ENCODE measurements at regions not wholly inside any gene's neighbourhood (a gene's known extent, or its start where the extent isn't known, plus 50 kb on each side); places are given as distances from the start of the nearest gene placed in this dataset.
"Not testable (repeated sequence)": the region's sequence is repeated elsewhere in the genome, so short reads cannot be mapped to it uniquely, and the experiment has no call there.

DNA sequence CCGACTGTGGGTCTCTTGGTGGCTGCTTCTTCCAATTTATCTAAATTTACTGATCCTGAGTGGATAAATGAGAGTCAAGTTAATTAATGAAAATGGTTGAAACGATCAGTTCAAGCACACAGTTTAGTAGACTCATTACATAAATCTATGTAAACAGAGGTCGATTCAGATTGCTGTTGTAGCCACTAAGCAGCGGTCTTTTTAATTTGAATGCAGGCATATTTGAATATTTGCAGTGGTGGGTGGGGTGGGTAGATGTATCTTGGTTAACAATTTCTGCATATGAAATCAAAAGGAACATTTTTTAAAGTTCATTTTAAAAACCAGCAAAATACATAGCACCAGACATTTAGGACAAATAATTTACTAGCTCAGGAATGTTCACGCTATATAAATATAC is 325.9 kb downstream of the KLF12 start:
- Histone ChIP-seq H3K4me3 (ENCODE audit: low read depth, low read length) (no peak overlapping the region), H3K27ac (ENCODE audit: extremely low read depth, low read depth, low read length) (no peak overlapping the region), H3K36me3 (ENCODE audit: control insufficient read depth in 2 of 2, insufficient read depth in 1 of 2, low read length in 2 of 2) (peaks cover 0 to 3% of the 10 kb centered on the region in 2 experiments; a peak in 1 of 3 replicates), H3K4me1 (ENCODE audit: control insufficient read depth, insufficient read depth, low read length) (no peaks in the 10 kb centered on the region), H3K9me3 (ENCODE audit: control insufficient read depth, insufficient read depth, low read depth, low read length) (no peaks in the 10 kb centered on the region)
- ChIA-PET POLR2A (no interaction called here), CTCF (no interaction called here)
- TF ChIP-seq SALL2 (tag by site-specific recombination; IDR thresholded peaks at IDR 0.05; ENCODE audit: borderline replicate concordance) (no peak), ZFP69B (tag by site-specific recombination; IDR thresholded peaks at IDR 0.05) (no peak)

DNA sequence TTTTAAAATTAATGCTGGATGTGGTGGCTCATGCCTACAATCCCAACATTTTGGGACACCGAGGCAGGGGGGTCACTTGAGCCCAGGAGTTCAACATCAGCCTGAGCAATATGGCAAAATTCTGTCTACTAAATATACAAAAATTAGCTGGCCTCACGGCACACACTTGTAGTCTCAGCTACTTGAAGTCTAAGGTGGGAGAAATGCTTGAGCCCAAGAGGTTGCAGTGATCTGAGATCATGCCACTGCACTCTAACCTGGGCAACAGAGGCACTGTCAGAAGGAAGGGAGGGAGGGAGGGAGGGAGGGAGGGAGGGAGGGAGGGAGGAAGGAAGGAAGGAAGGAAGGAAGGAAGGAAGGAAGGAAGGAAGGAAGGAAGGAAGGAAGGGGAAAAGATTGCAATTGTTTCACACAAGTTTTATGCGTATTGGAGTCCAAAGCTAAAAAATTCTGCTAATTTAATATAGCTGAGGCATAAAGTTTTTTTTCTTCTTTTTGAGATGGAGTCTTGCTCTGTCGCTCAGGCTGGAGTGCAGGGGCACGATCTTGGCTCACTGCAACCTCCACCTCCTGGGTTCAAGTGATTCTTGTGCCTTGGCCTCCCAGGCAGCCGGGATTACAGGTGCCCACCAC is 328.8 kb downstream of the KLF12 start:
- H3K36me3 ChIP-seq (ENCODE audit: control insufficient read depth in 2 of 2, insufficient read depth in 1 of 2, low read length in 2 of 2); H3K4me1 ChIP-seq (ENCODE audit: control insufficient read depth, insufficient read depth, low read length); H3K27ac ChIP-seq (ENCODE audit: extremely low read depth, low read depth, low read length); H3K9me3 ChIP-seq (ENCODE audit: control insufficient read depth, insufficient read depth, low read depth, low read length); H3K4me3 ChIP-seq (ENCODE audit: low read depth, low read length): not testable (repeated sequence)
- ChIA-PET POLR2A (interaction anchor here (0.6 kb wide), 1 partner anchor 152 kb away, joined by 3 read pairs; no protein-coding TSS in a partner anchor), CTCF (interaction anchor here (1.0 kb wide), 1 partner anchor 1414 kb away, joined by 3 read pairs; no protein-coding TSS in a partner anchor)

DNA sequence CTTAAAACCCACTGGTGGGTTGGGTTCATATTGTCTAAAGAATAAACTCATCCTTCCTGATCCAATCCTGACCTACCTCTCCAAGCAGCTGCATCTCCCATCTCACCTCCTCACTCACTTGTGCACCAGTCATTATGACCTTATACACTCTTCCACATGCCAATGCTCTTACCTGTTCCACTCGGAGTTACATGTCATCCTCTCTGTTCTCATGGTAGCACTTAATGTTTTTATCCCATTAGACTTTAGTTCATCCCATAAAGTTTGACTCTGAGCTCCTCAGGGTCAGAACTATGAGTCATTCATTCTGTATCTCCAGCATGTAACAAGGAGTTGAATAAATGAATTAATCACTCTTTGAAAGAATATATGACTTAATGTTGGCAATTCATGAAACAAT is 330.2 kb downstream of the KLF12 start:
- H3K27ac ChIP-seq (ENCODE audit: extremely low read depth, low read depth, low read length) = no peak overlapping the region
- TF ChIP-seq, protein P1, sequence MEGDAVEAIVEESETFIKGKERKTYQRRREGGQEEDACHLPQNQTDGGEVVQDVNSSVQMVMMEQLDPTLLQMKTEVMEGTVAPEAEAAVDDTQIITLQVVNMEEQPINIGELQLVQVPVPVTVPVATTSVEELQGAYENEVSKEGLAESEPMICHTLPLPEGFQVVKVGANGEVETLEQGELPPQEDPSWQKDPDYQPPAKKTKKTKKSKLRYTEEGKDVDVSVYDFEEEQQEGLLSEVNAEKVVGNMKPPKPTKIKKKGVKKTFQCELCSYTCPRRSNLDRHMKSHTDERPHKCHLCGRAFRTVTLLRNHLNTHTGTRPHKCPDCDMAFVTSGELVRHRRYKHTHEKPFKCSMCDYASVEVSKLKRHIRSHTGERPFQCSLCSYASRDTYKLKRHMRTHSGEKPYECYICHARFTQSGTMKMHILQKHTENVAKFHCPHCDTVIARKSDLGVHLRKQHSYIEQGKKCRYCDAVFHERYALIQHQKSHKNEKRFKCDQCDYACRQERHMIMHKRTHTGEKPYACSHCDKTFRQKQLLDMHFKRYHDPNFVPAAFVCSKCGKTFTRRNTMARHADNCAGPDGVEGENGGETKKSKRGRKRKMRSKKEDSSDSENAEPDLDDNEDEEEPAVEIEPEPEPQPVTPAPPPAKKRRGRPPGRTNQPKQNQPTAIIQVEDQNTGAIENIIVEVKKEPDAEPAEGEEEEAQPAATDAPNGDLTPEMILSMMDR (tag by site-specific recombination; IDR thresholded peaks at IDR 0.05) = no peak
- TF ChIP-seq ZNF214 (tag by site-specific recombination; IDR thresholded peaks at IDR 0.05; ENCODE audit: borderline replicate concordance) = no peak
- no peak for TF ChIP-seq ZNF211 (tag by site-specific recombination; IDR thresholded peaks at IDR 0.05; ENCODE audit: low read depth)
- TF ChIP-seq KLF10 (tag by site-specific recombination; IDR thresholded peaks at IDR 0.05) = no peak
- no peak for TF ChIP-seq ZNF621 (tag by site-specific recombination; IDR thresholded peaks at IDR 0.05)
- no peak for TF ChIP-seq SP2 (tag by site-specific recombination; IDR thresholded peaks at IDR 0.05)
- no peak for TF ChIP-seq ZBTB17 (tag by site-specific recombination; IDR thresholded peaks at IDR 0.05)
- TF ChIP-seq, protein P2, sequence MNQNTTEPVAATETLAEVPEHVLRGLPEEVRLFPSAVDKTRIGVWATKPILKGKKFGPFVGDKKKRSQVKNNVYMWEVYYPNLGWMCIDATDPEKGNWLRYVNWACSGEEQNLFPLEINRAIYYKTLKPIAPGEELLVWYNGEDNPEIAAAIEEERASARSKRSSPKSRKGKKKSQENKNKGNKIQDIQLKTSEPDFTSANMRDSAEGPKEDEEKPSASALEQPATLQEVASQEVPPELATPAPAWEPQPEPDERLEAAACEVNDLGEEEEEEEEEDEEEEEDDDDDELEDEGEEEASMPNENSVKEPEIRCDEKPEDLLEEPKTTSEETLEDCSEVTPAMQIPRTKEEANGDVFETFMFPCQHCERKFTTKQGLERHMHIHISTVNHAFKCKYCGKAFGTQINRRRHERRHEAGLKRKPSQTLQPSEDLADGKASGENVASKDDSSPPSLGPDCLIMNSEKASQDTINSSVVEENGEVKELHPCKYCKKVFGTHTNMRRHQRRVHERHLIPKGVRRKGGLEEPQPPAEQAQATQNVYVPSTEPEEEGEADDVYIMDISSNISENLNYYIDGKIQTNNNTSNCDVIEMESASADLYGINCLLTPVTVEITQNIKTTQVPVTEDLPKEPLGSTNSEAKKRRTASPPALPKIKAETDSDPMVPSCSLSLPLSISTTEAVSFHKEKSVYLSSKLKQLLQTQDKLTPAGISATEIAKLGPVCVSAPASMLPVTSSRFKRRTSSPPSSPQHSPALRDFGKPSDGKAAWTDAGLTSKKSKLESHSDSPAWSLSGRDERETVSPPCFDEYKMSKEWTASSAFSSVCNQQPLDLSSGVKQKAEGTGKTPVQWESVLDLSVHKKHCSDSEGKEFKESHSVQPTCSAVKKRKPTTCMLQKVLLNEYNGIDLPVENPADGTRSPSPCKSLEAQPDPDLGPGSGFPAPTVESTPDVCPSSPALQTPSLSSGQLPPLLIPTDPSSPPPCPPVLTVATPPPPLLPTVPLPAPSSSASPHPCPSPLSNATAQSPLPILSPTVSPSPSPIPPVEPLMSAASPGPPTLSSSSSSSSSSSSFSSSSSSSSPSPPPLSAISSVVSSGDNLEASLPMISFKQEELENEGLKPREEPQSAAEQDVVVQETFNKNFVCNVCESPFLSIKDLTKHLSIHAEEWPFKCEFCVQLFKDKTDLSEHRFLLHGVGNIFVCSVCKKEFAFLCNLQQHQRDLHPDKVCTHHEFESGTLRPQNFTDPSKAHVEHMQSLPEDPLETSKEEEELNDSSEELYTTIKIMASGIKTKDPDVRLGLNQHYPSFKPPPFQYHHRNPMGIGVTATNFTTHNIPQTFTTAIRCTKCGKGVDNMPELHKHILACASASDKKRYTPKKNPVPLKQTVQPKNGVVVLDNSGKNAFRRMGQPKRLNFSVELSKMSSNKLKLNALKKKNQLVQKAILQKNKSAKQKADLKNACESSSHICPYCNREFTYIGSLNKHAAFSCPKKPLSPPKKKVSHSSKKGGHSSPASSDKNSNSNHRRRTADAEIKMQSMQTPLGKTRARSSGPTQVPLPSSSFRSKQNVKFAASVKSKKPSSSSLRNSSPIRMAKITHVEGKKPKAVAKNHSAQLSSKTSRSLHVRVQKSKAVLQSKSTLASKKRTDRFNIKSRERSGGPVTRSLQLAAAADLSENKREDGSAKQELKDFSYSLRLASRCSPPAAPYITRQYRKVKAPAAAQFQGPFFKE (tag by site-specific recombination; IDR thresholded peaks at IDR 0.05; ENCODE audit: borderline replicate concordance) = no peak
- TF ChIP-seq ZNF701 (tag by site-specific recombination; IDR thresholded peaks at IDR 0.05) = no peak
- TF ChIP-seq ZNF426 (tag by site-specific recombination; IDR thresholded peaks at IDR 0.05) = no peak
- TF ChIP-seq, protein P3, sequence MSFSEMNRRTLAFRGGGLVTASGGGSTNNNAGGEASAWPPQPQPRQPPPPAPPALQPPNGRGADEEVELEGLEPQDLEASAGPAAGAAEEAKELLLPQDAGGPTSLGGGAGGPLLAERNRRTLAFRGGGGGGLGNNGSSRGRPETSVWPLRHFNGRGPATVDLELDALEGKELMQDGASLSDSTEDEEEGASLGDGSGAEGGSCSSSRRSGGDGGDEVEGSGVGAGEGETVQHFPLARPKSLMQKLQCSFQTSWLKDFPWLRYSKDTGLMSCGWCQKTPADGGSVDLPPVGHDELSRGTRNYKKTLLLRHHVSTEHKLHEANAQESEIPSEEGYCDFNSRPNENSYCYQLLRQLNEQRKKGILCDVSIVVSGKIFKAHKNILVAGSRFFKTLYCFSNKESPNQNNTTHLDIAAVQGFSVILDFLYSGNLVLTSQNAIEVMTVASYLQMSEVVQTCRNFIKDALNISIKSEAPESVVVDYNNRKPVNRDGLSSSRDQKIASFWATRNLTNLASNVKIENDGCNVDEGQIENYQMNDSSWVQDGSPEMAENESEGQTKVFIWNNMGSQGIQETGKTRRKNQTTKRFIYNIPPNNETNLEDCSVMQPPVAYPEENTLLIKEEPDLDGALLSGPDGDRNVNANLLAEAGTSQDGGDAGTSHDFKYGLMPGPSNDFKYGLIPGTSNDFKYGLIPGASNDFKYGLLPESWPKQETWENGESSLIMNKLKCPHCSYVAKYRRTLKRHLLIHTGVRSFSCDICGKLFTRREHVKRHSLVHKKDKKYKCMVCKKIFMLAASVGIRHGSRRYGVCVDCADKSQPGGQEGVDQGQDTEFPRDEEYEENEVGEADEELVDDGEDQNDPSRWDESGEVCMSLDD (tag by site-specific recombination; IDR thresholded peaks at IDR 0.05) = no peak
- ChIA-PET CTCF (no interaction called here), POLR2A (no interaction called here)
- no peaks in the 10 kb centered on the region for H3K4me1 ChIP-seq (ENCODE audit: control insufficient read depth, insufficient read depth, low read length)
- H3K9me3 ChIP-seq (ENCODE audit: control insufficient read depth, insufficient read depth, low read depth, low read length) = no peaks in the 10 kb centered on the region
- no peaks in the 10 kb centered on the region for H3K36me3 ChIP-seq (ENCODE audit: control insufficient read depth in 2 of 2, insufficient read depth in 1 of 2, low read length in 2 of 2)
- H3K4me3 ChIP-seq (ENCODE audit: low read depth, low read length) = no peak overlapping the region

All from HEK293 (cell line).